Thyroid gland (tissue), 4 donors: ENCODE measurements at regions not wholly inside any gene's neighbourhood (a gene's known extent, or its start where the extent isn't known, plus 50 kb on each side); places are given as distances from the start of the nearest gene placed in this dataset.

Experiments
- CTCF ChIP-seq, 6 experiments: fragments of 200-600 bp in 3 of 6; fragments of 450-650 bp in 3 of 6; sonication (generic) in 3 of 6; IDR thresholded peaks; one replicate each; pipeline ENCODE4 v1.5.1; 2016 to 2019; ENCODE audit warnings: antibody characterized with exemption in 6 of 6, mild to moderate bottlenecking in 2 of 6, inconsistent platforms in 1 of 6, moderate library complexity in 1 of 6
- POLR2A ChIP-seq, 2 donors: fragments of 450-650 bp; IDR thresholded peaks; one replicate each; pipeline ENCODE4 v1.6.1; 2017; ENCODE audit warnings: antibody characterized with exemption in 2 of 2, mild to moderate bottlenecking in 2 of 2, moderate library complexity in 1 of 2

GRCh38 chr18:40929399-40929798, 1025.6 kb upstream of the PIK3C3 start:
- TF ChIP-seq CTCF (IDR thresholded peaks at IDR 0.05), result no peak
- TF ChIP-seq POLR2A (IDR thresholded peaks at IDR 0.05), result no peak
